IPS-NIHi11 (cell line): ENCODE measurements at regions not wholly inside any gene's neighbourhood (a gene's known extent, or its start where the extent isn't known, plus 50 kb on each side); places are given as distances from the start of the nearest gene placed in this dataset.

ENCODE experiments used
- DNase-seq: peaks from one replicate; pipeline ENCODE4 v3.0.0; 2012; ENCODE audit warnings: mixed read lengths, low spot score

DNA sequence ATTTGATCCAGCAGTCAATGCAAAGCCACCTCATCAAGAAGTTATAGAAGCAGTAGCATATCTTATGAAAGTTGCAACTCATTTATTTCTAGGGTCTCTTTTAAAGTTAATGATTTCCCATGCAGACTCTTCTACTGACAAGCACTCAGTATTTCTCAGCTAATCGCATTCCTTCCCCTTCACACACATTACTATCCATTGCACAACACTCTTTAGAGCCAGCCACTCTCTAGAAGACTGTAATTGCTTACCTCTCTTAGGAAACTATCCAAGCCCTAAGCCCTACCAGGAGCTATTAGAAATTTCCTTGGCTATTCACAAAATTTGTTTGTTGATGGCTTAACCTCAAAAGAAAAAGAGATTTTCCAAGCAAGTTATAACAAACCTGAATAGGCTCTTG, 106.0 kb downstream of the ADAMTS1 start:
- no peak for DNase-seq

DNA sequence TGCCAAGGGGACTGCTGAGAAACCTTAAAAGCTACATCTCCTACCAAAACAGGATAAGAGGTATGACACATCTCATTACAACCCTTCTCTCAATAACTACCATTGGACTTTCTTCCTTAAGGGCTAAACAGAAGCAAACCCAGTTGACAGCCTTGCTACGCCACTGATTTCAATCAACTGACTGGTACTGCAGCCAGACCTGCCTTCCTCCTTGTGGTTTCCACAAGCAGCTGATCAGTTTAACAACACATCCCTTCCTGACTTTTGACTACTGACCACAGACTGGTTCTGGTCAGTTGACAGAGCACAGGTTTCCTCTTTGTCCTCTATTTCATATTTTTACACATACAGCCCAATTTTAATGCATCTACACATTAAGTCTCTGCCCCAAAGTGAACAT, 108.8 kb downstream of the ADAMTS1 start:
- no peak for DNase-seq

DNA sequence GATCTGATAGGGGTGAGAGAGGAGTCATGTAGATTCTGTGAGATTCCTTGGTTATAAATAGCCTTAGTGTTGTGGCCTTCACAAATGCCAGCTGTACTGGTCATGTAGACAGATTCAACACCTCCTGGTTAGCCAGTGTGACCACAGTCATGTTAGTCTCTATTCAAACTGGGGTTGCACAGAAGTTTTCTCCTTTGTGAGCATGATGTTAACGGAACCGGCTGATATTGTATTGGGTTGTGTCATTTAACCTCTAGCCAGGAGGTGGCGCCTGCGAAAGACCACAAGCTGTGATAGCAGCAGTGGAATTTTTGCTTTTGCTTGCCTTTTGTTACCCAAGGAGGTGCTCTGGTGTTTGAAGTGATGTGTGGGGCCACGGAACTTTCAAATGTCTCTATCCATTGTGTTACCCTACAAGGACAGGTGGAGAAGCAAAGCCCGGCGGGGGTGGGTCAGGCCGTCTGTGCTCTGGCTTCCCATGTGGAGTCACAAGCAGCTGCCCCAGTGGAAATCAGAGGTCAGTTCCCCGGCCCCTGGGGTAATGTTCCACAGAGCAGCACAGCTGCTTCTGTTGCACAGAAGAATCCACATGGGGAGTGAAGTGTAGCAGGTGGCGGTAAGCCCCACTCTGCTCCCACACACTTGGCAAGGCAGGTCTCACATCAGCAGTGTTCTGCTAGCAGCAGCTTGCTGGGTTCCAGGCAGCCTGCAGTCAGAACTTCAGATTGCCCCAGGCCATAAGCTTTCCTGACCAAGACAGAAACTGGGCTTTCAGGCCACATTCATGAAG, 112.6 kb downstream of the ADAMTS1 start:
- DNase-seq: peak; percentile 28

DNA sequence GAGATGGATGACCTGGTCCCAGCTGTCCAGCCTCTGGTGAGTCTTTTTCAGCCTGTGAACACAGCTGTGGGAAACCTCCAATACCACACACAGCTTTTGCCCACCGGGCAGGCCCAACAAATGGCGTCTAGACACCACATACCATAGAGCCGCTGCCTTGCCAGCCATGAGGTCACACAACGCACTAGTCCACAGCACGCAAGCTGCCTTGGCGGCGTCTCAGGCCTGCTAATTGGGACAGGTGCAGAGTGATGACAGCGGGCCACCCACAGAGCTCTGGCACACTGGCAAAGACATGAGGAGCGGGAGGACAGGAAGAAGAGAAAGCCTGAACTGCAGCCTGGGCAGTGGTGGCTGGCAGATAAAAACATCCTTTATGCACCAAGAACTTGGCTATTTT, 125.5 kb downstream of the ADAMTS1 start:
- no peak for DNase-seq

DNA sequence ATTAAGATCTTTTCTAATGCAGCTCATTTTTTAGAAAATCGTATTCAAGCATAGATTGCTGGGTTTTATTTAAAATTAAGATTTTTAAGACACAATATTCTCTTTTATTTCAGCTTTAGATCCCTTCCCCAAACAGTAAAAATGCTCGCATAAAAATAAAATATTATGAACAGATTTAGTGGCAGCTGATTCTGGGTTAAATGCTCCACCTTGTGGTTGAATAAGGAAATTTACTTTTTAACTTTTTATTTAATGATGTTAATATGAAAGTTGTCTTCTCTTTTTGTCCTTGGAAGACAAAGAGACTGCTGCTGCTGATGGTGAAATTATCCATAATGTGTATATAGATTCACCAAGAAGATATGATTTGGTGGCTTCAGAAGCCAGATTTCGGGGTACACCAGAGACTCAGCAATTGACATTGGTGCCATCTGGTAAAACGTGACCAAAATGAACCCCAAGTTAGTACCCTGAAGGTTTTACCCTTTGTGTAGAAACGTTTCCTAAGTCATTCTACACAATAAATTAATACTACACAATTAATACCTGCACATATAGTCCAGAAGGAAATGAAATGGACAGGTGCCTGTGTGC, 128.0 kb downstream of the ADAMTS1 start:
- DNase-seq: no peak

DNA sequence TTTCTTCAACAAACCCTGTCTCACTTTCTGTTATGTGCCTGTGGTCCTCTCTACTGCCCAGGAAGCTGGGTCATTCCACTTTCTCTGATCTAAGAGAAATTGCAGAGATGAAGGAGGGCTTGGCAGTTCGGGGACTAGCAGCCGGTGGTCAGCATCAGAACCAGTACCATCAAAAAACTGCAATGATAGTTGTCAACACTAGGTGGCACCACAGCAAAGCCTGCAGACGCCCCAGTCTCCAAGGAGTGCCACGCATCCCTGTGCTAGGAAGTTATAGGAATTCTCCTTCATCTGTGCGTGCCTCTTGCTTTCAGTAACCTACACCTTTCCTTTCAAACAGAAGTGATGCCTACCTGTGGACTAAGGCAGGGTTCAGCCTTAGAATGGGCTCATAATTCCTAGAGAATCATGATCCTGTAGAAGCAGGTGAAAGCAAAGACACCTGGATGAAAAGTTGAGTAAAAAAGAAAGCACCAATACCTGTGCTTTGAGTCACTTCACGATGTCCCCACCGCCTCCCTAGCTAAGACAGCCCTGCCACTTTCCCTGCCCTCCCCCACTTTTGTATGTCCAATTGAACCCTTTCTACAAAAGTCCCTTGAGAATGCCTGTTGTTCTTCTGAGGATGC, 129.2 kb downstream of the ADAMTS1 start:
- peak; percentile 83 for DNase-seq

DNA sequence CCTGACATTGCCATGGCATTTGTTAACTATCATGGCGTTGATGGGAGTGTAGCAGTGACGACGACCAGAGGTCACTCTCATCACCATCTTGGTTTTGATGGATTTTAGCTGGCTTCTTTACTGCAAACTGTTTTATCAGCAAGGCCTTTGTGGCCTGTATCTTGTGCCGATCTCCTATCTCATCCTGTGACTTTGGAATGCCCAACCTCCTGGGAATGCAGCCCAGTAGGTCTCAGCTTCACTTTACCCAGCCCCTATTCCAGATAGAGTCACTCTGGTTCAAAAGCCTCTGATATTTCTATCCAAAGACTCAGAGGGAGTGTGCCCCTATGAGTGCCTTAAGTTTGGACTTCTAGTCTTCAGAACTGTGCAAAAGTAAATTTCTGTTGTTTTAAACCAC, 130.1 kb downstream of the ADAMTS1 start:
- no peak for DNase-seq

DNA sequence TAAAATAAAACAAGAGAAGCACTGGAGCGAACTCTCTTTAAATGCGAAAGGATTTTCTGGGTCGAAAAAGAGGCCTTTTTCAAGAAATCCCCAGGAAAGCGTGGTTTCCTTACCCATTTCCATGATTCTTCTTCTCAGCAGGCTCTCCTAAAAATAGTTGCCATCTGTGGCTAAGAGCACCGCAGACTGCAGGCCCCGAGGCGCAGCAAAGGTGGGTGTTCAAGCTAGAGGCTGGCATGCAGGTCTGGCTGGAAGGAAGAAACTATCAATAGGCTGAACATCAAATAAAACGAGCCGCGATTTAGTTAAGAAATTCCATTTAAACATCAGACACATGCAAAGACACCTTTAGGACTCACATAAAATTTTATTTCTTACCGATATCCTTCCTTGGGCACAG, 135.1 kb downstream of the ADAMTS1 start:
- peak; percentile 10 for DNase-seq

DNA sequence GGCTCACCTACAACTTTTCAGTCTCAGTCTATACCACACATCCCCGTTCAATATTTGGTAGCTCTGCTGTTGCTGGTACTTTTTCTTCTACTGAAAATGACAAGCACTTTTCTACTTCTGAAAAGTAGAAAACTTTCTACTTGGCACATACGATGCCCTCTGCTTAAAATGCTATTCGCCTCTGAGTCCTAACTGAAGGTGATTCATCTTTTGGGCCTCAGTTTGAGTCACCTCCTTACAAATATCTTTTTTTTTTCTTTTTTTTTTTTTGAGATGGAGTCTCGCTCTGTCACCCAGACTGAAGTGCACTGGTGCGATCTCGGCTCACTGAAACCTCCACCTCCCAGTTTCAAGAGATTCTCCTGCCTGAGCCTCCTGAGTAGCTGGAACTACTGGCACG, 136.0 kb upstream of the CYYR1 start:
- DNase-seq: no peak

DNA sequence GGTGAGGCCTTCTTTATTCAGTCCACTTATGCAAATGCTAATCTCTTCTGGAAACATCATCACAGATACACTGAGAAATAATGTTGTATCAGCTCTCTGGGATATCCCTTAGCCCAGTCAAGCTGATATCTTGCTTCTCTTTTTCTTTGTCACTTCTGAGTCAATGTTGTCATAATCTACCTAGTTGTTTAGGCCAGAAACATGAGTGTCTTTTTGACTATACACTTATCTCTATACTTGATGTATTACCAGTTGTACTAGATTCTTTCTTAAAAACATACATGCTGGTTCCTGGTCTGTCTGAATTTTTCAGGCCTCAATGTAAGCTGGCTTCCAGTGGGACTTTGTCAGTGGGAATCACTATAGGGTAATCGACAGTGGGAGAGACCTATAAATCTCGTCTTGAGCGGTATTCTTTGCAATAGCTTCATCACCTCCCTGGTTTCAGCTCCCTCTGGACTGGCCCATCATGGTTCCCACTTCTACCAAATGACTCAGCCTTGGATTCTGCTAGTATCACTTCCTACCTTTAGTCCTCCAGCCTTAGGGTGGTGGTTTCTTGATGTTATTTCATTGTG, 135.2 kb upstream of the CYYR1 start:
- no peak for DNase-seq

DNA sequence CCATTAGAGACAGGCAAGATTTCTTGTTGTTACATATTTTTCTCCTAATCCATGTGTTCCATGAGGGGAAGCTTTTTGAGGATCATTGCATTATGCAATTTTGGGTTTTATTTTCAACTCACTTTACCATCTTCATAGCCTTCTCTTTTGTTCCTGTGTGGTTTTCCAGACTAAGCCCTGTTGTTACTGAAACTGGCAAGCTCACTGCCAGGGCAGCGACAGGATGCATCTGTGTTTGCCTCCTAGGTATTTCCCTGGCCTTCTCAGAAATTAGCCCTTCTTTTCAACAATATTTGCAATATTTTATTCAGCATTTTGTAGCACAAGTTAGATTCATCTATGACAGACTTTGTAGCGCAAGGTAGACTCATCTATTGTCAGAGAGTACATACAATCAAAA, 134.2 kb upstream of the CYYR1 start:
- DNase-seq: no peak

DNA sequence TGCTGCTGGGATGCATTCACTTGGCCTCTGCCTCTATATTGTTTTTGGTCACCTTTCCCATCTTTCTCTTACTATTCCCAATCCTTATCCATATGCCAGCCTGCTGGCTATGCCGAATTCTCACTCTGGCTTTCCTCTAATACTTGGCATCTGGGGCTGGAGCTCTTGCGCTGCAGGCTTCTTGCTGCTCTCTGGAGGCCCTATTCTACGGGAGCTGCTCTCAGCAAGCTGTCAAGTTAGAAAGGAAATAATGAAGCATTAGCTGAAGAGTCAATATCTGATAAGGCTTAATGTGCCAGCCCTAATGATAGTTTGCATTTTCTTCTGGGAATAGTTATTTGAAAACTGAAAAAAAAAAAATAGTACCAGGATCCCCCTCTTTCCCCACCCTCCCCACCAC, 125.3 kb upstream of the CYYR1 start:
- DNase-seq: no peak

DNA sequence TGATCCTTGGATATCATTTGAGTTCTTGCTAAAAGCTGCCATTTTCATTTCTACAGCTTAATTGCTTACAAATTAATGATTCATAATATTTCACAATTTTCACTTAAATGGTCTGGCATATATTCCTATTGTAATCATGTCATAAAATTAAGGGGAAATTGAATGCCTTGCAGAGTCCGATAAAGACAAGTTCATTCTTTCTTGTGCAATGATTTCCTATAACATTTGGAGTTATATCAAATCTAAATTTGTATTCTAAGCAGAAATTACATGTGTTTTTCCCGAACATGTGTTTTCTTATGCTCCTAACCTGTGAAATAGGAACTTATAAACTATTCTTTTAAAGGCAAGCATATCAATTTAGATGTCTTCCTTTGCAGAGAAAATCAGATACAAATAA, 118.3 kb upstream of the CYYR1 start:
- DNase-seq: no peak

DNA sequence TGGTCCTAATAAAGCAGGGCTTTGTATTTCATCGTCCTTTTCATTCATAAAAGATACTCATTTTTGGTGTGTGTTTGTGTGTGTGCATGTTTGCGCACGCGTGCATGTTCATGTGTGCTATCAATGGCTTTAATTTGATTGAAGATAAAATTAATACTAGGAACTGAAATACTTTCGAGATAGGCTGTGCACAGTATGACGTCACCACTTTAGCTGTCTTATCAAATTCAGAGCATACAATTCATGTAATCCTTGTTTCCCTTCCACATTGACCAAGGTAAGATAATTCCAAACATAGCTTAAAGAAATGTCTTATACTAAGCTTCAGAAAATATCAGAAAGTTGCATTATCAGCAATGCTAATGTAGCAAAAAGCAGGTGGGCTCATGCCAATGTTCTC, 113.6 kb upstream of the CYYR1 start:
- no peak for DNase-seq

DNA sequence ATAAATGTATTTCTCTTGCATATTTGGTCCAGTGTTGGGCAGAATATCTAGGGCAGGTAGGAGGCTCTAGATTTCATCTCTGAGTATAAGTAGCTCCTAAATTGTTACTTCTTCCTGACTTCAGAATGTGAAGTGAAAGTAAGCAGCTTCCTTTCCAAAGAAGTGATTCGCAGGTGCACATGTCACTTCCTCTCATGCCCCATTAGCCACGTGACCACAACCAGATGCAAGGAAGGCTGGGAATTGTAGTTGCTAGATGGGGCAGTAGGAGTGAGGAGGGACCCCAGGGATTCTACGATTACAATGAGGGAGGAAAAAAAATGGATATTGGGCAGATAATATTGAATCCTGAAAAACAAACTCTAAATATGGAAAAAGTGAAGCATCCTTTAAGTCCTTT, 113.2 kb upstream of the CYYR1 start:
- DNase-seq: peak; percentile 44

DNA sequence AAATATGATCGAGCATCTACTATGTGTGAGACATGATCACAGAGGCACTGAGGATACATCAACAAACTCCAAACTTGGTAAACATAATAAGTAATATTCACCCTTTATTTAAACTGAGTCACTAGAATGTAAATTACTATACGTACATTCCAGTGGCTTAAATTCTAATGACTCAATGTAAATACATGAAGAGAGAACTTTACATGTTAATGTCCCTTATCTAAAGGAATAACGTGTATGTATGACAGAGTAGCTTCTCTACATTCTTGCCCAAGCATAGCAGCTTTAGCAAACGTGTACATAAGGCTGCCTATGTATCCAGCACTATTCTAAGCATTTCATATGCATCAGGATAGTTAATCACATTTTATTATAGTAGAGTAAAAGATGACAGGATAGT, 111.8 kb upstream of the CYYR1 start:
- DNase-seq: no peak

DNA sequence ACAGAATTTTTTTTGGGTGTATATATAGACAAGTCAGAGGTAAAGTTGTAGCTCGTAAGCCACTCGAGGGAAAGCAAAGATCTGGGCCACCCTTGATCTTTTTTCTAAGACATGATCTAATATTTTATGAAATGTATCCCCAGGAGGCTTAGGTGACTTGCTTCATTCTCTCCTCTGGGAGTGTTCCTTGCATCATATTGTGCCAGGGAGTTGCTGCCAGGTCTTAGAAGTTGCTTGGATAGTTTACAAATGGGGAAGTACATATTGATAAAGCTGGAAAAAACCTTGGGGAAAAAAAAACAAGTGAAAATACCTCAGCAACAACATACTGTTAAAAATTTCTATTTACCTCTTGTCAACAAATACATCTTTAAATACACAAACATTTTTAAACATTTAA, 110.9 kb upstream of the CYYR1 start:
- no peak for DNase-seq

DNA sequence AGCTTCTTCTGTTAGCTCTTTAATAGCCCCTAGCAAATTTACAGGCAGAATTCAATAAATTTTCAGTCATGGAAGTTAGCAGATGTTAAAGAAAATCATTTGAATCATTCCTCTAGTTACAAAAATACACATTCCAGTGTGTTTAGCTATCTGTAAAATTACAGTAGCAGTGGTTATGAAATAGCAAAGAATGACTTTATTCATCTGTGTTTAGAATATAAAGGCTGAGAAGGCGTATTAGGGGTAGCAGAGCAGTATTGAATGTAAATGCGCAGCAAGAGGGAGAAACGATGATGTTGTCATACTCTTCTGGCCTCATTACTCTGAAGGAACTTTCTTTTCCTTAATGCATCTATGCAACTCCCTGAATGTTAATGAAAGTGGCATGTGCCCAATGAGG, 106.2 kb upstream of the CYYR1 start:
- DNase-seq: no peak

DNA sequence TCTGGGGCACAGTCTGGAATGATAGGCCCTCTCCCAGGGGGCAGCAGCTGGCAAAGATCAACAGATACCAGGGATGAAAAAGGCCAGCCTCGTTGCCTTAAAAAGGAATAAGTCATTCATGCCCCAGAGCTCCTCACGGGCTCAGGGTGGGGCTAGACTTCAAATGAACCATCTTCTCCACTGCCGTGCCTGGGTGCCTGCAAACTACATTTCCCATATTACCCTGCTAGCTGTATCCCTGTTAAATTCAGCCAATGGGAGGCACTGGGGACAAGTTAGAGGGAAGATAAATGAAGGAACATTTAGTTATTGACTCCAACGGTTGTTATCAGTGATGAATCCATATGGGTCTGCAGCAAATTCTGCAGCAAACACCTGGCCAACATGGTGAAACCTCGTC, 101.2 kb upstream of the CYYR1 start:
- no peak for DNase-seq

DNA sequence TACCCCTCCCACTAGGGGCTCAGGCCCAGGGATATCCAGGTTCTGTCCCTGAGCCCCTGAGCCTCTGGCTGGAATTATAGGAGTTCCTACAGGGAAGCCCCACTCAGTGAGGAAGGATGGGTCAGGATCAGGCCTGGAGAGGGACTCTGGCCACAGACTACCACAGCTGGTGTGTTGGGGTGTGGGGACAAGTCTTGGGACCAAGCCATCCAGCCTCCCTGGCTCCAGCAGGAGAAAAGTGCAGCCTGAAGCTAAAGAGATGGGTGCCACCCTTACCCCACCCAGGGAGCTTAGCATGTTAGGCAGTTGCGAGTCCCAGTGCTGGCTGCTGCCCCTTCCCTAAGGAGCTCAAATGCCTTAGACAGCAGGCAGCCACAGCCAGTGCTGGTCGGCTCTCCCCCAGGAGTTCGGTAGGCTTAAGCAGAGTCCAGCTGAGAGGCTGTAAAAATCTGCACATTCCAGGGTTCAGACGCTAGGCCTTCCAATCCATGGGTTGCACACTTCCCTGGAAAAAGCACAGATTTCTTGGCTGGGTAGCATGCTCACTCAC, 96.2 kb upstream of the CYYR1 start:
- no peak for DNase-seq

DNA sequence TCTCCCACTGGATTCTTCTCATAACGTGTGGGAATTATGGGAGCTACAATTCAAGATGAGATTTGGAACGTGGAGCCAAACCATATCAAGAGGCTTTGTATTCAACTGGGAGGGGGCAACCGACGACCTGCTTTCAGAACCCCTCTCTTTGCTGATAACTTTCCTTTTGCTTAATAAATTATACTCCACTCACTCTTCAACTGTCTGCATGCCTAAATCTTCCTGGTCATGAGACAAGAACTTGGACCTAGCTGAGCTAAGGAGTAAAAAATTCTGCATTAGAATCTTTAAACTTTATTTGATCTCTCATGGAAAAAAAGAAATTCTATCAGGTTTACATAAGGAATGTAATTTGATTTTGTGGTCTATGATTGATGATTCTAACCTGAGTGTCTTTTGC, 86.7 kb upstream of the CYYR1 start:
- no peak for DNase-seq

DNA sequence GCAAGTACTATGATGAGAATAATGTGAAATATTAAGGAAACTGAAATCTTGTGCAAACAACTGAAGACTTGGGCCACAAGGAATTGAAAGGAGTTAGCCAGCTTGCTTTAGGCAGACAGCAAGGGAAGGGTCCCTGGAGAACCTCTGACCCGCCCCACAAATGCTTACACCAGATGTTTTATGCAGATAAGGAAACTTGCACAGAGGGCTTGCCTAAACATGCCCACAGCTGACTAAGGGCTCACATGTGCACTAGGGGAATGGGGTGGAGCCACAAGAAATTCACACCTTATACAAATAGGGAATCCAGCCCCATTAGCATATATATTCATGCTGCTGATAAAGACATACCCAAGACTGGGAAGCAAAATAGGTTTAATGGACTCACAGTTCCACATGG, 86.1 kb upstream of the CYYR1 start:
- DNase-seq: no peak

DNA sequence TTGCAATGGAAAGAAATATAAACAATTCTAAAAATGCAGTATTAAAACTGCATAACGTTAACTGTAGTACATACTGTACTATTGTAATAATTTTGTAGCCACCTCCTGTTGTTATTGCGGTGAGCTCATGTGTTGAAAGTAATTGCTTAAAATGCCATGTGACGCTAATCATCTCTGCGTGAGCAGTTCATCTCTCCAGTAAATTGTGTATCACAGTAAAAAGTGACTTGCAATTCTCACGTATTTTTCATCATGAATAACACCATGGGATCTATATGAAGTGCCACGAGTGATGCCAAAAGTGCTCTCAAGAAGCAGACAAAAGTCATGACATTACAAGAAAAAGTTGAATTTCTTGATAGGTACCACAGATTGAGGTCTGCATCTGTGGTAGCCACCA, 82.4 kb upstream of the CYYR1 start:
- no peak for DNase-seq
